NT2/D1 (cell line): ENCODE measurements at regions not wholly inside any gene's neighbourhood (a gene's known extent, or its start where the extent isn't known, plus 50 kb on each side); places are given as distances from the start of the nearest gene placed in this dataset.

ENCODE experiments used
- DNase-seq: peaks from one replicate; pipeline ENCODE4 v3.0.0-alpha.2; 2011; ENCODE audit warnings: low read depth, low spot score
- H3K27me3 ChIP-seq: 2 replicates; pipeline ENCODE4 v1.6.0; 2011; ENCODE audit warnings: mild to moderate bottlenecking; ENCODE audit not compliant: insufficient read length, insufficient read depth
- H3K36me3 ChIP-seq: 2 replicates; pipeline ENCODE4 v1.6.1; 2011; ENCODE audit warnings: mild to moderate bottlenecking, low read length, mixed read lengths; ENCODE audit not compliant: insufficient read depth, insufficient read length
- H3K4me1 ChIP-seq: 2 replicates; pipeline ENCODE4 v1.5.1; 2011; ENCODE audit not compliant: insufficient read depth, insufficient read length
- H3K4me3 ChIP-seq: 2 replicates; pipeline ENCODE4 v1.5.1; 2011; ENCODE audit warnings: low read depth; ENCODE audit not compliant: insufficient read length
- H3K9ac ChIP-seq: 2 replicates; pipeline ENCODE4 v1.6.0; 2011; ENCODE audit warnings: low read depth; ENCODE audit not compliant: insufficient read length
- H3K9me3 ChIP-seq: 2 replicates; pipeline ENCODE4 v1.5.1; 2011; ENCODE audit warnings: mild to moderate bottlenecking, low read length; ENCODE audit not compliant: insufficient read depth
- SUZ12 ChIP-seq: IDR thresholded peaks from 2 replicates; pipeline ENCODE4 v1.6.1; 2011; ENCODE audit not compliant: insufficient read length, insufficient read depth; ENCODE audit errors: extremely low read depth
- YY1 ChIP-seq: IDR thresholded peaks from 2 replicates; pipeline ENCODE4 v1.6.1; 2011; ENCODE audit not compliant: insufficient read length, insufficient read depth
- ZNF274 ChIP-seq: IDR thresholded peaks from 2 replicates; pipeline ENCODE4 v1.6.1; 2011; ENCODE audit warnings: mild to moderate bottlenecking, low read depth, low read length

DNA sequence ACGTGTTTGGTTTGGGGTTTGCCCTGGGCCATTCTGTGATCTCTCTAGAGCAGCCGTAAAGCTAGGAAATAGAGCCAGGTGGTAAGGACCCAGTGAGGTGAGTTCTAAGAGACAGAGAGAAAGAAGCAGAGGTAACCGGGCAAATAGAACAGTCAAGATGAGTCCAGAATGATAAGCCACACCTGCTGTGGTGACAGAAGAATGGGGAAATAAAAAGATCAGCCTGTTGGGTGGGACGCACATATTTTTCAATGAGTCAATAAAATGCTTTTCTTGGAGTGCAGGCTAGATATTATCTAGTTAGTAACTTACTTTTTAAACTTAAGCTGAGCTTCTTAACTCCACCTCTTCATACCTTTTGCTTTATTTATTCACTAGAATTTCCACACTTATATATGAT is 135.0 kb downstream of the NFKBIZ start:
- TF ChIP-seq SUZ12 (no peak), YY1 (no peak), ZNF274 (no peak)
- no peak overlapping the region for H3K9ac ChIP-seq
- no peaks in the 10 kb centered on the region for H3K9me3 ChIP-seq
- no peaks in the 10 kb centered on the region for H3K27me3 ChIP-seq
- no peak overlapping the region for H3K4me3 ChIP-seq
- H3K4me1 ChIP-seq, result no peaks in the 10 kb centered on the region
- no peaks in the 10 kb centered on the region for H3K36me3 ChIP-seq
- DNase-seq, result no peak

DNA sequence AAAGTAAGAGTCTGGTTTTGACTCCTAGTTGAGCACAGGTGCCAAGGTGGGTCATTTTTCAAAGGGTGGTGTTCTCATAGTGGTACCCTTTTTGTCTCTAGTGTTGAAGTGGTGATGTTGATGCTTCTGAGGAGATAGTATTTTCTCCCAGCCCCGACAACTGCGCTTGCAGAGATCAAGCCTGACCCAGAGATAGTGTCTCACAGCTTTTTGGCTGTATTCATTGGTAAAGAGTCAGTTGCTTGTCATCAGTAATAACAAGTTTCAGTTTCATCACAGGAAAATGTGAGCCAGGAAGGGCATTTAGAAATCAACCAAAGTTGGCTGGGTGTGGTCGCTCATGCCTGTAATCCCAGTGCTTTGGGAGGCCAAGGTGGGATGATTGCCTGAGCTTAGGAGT is 139.3 kb downstream of the NFKBIZ start:
- Histone ChIP-seq H3K4me1 (no peaks in the 10 kb centered on the region), H3K27me3 (no peaks in the 10 kb centered on the region), H3K9ac (no peak overlapping the region), H3K36me3 (no peaks in the 10 kb centered on the region), H3K4me3 (no peak overlapping the region), H3K9me3 (no peaks in the 10 kb centered on the region)
- no peak for DNase-seq
- TF ChIP-seq YY1 (no peak), ZNF274 (no peak), SUZ12 (no peak)

DNA sequence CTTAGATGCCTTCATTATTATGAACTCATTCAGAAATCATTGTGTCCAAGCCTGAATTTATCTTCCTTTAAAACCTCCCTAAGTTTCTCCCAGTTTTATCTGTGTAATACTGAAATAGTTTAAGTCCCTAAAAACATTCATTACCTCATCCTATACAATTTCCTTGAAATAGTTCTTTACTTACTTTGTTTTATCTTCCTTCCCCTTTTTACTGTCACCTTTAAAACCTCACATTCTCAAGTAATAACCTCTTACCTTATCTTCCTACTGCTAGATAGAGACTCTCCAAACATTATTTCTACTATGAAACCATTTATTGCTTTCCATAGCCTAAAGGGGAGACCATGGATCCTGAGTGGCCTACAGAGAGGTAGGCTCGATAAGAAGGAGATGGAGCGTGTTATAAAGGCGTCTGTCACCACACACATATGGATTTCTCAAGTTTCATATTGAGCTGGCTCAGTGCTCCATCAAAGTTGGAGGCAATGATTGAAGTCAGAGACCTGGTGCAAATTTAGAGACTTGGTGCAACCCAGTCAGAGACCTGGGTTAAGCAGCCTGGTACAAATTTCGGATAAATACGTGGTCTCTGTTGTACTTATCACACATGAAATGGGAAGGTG is 140.4 kb downstream of the NFKBIZ start:
- H3K36me3 ChIP-seq, result no peaks in the 10 kb centered on the region
- TF ChIP-seq YY1 (no peak), SUZ12 (no peak), ZNF274 (no peak)
- no peaks in the 10 kb centered on the region for H3K27me3 ChIP-seq
- no peaks in the 10 kb centered on the region for H3K4me1 ChIP-seq
- H3K4me3 ChIP-seq, result no peak overlapping the region
- H3K9me3 ChIP-seq, result no peaks in the 10 kb centered on the region
- DNase-seq, result no peak
- no peak overlapping the region for H3K9ac ChIP-seq

DNA sequence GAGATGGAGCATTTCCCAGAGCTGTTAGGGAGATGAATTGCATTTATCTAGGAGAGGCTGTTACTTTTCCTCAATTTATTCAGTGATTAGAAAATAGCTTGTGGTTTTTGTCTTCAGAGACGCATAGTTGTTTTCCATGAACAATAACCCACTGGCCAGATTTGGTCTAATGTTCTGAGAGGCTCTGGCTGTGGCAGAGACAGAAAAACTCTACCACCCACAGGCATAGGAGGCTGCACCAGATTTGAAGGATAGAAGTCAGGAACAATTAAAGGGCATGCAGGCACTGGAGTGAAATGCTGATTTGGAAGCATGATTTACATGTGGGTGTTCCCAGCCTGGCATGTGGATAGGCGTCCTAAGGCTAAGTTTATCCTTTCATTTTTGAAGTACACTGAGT is 143.5 kb downstream of the NFKBIZ start:
- H3K27me3 ChIP-seq, result no peaks in the 10 kb centered on the region
- H3K4me3 ChIP-seq, result no peak overlapping the region
- H3K9me3 ChIP-seq, result no peaks in the 10 kb centered on the region
- H3K9ac ChIP-seq, result no peak overlapping the region
- H3K36me3 ChIP-seq, result no peaks in the 10 kb centered on the region
- no peaks in the 10 kb centered on the region for H3K4me1 ChIP-seq
- DNase-seq, result no peak
- TF ChIP-seq ZNF274 (no peak), SUZ12 (no peak), YY1 (no peak)

DNA sequence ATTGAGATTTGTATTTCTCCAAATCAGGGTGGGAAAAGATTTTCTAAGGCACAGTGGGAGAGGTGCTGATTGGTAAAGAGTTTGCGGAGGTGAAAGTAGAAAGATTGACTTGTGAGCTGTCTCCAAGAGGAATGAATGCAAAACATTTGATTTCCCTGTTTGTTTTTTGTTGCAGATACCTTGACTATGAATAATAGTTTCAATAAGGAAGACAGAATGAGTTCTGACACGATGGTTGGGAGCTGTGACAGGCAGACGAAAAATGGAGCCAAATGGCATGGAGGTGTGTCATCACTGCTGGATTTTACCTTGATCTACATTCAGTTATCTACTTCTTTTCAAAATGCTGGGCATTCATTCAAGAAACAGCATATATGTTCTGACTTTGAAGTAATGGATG is 145.1 kb downstream of the NFKBIZ start:
- Histone ChIP-seq H3K9ac (no peak overlapping the region), H3K36me3 (no peaks in the 10 kb centered on the region), H3K9me3 (no peaks in the 10 kb centered on the region), H3K4me3 (no peak overlapping the region), H3K4me1 (no peaks in the 10 kb centered on the region), H3K27me3 (no peaks in the 10 kb centered on the region)
- TF ChIP-seq YY1 (no peak), SUZ12 (no peak), ZNF274 (no peak)
- no peak for DNase-seq

DNA sequence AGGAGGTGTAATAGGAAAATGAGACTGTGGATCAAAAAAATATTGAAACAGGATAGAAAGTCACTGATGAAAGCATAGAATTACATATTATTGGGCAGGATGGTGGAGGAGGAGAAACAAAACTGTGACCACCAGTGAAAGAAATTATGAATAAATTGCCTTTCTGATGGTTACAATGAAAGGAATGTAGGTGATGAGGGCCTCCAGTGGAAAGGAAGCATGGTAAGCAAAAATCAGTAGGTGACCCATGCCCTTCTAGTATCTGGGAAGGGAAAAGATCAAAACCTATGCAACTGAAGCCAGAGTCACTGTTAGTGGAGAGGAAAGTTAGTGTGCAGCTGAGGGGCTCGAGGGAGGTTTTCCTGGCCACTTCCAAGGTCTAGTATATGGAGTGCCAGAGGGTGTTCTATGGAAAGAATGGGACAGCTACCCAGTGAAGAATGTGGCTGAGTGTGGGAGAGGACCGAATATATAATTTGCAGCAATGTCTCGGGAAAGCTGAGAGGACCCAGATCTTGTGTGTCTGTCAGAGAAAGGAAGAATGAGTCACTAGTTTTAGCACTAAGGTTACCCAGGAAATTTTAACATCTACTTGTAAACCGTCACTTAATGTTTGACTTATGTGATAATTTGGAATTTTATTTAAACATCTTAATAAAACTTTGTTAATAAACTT is 146.2 kb downstream of the NFKBIZ start:
- Histone ChIP-seq H3K36me3 (no peaks in the 10 kb centered on the region), H3K9me3 (no peaks in the 10 kb centered on the region), H3K4me3 (no peak overlapping the region), H3K4me1 (no peaks in the 10 kb centered on the region), H3K9ac (no peak overlapping the region), H3K27me3 (no peaks in the 10 kb centered on the region)
- no peak for TF ChIP-seq SUZ12
- no peak for TF ChIP-seq YY1
- TF ChIP-seq ZNF274, result no peak
- no peak for DNase-seq

DNA sequence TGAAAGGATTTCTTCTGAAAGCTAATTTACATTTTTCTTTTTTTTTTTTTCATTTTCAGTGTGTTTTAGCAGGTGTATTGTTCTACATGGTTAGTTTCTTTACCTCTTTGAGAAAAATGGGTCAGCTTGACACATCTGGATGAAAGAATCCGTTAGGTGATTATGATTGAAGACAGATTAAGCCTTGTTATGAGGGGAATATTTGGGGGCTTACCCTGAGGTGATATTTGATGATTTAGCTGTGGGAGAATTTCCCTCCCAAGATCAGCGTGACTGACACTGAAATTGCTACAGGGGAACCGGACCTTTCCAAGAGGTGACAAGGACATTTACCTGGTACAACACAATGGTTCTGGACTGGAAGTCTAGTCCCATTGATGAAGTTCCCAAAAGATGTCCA is 147.5 kb downstream of the NFKBIZ start:
- H3K9ac ChIP-seq, result no peak overlapping the region
- no peaks in the 10 kb centered on the region for H3K36me3 ChIP-seq
- TF ChIP-seq YY1 (no peak), ZNF274 (no peak), SUZ12 (no peak)
- H3K4me1 ChIP-seq, result no peaks in the 10 kb centered on the region
- H3K9me3 ChIP-seq, result no peaks in the 10 kb centered on the region
- no peak overlapping the region for H3K4me3 ChIP-seq
- no peak for DNase-seq
- no peaks in the 10 kb centered on the region for H3K27me3 ChIP-seq
